ENCODE measurements at regions not wholly inside any gene's neighbourhood (a gene's known extent, or its start where the extent isn't known, plus 50 kb on each side); places are given as distances from the start of the nearest gene placed in this dataset.

DNA sequence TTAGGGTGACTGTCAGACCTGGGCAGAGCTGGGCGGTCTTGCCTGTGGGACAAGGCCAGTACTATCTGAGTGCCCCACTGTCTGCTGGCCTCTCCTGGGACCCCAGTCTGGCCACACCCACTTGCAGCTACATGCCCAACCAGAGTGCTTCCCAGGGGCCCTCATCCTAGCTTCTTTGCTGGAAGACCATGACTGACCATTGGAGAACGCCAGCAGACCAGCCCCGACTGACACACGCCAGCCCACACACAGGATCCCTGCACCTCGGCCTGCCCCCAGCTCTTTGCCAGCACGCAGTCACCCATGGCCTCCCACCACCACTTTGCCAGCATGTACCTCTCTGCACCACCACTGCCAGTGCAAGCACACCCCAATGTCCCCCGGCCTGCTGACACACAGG lies 585.7 kb downstream of the ZNF674 start:
- no peak overlapping the region for H3K27ac ChIP-seq
- no peak for DNase-seq
- no peaks in the 10 kb centered on the region for H3K4me1 ChIP-seq
- no peaks in the 10 kb centered on the region for H3K27me3 ChIP-seq
- 80 to 94% methylated on average over 1 to 4 of the region's 7 CpGs for WGBS, 2 donors
- no peaks in the 10 kb centered on the region for H3K9me3 ChIP-seq
- TF ChIP-seq POLR2A (IDR thresholded peaks at IDR 0.05): no peak
- TF ChIP-seq, protein P1, sequence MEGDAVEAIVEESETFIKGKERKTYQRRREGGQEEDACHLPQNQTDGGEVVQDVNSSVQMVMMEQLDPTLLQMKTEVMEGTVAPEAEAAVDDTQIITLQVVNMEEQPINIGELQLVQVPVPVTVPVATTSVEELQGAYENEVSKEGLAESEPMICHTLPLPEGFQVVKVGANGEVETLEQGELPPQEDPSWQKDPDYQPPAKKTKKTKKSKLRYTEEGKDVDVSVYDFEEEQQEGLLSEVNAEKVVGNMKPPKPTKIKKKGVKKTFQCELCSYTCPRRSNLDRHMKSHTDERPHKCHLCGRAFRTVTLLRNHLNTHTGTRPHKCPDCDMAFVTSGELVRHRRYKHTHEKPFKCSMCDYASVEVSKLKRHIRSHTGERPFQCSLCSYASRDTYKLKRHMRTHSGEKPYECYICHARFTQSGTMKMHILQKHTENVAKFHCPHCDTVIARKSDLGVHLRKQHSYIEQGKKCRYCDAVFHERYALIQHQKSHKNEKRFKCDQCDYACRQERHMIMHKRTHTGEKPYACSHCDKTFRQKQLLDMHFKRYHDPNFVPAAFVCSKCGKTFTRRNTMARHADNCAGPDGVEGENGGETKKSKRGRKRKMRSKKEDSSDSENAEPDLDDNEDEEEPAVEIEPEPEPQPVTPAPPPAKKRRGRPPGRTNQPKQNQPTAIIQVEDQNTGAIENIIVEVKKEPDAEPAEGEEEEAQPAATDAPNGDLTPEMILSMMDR (IDR thresholded peaks at IDR 0.05): no peak
- intact Hi-C loops (cut with DNase I): no loop called here
- no peak overlapping the region for H3K4me3 ChIP-seq (replicated peaks in 1 of 3)
- H3K36me3 ChIP-seq: no peaks in the 10 kb centered on the region

DNA sequence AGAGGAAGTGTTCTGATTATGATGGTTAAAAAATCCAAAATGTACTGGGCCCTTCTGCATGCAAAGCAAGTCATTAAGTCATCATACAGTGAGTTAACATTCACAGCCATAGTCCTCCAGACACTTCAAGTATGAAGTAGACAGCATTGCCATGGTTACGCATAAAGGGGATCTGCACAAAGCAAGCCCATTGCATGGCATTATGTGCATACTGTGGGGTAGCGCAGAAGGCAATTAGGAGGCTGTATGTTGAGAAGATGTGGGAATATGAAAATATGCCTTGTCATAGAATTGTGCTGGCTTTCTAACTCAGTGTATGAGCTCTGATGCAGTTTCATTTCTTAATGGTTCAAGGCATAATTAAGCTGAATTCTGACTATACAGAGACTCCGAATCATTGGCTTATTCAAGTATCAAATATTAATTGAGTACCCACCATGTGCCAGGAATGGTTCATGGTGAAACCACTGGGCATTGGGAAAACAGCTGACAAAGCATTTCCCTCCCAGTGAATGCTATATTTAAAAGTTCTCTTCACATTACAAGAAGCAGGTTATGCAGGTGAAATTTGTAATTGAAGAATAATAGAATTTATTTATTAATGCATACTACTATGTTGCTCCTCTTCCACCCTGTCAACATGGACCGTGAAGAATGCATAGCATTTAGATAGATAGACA lies 588.9 kb downstream of the ZNF674 start:
- no peak for TF ChIP-seq POLR2A (IDR thresholded peaks at IDR 0.05)

DNA sequence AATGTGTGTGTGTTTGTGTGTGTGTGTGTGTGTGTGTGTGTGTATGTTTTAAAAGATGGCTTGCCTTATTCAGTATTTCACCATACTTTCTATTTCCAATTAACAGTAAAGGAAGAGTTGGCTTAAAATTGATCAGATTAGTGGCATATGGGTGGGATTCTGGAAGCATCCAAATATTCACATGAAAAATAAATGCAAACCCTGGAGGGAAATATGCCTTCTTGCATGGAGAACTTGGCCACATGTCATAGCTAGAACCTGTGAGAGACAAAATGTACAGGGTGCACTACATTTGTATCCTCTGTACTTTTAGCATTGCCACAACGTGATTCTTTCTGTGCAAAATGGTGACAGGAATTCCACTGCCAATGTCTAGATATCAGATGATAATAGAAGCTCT lies 589.6 kb downstream of the ZNF674 start:
- H3K4me1 ChIP-seq: no peaks in the 10 kb centered on the region
- no peak overlapping the region for H3K27ac ChIP-seq
- H3K36me3 ChIP-seq: no peaks in the 10 kb centered on the region
- TF ChIP-seq POLR2A (IDR thresholded peaks at IDR 0.05): no peak
- TF ChIP-seq, protein P1 (IDR thresholded peaks at IDR 0.05): no peak
- no peak for DNase-seq
- no peaks in the 10 kb centered on the region for H3K27me3 ChIP-seq
- H3K4me3 ChIP-seq (replicated peaks in 1 of 3): no peak overlapping the region
- 77 to 92% methylated on average over 1 of the region's 1 CpG for WGBS, 2 donors
- intact Hi-C loops (cut with DNase I): no loop called here
- H3K9me3 ChIP-seq: no peaks in the 10 kb centered on the region

More for the DNA sequence above, 588.9 kb downstream of the ZNF674 start:
- intact Hi-C loops (cut with DNase I): no loop called here
- Histone ChIP-seq H3K27ac (no peak overlapping the region), H3K27me3 (no peaks in the 10 kb centered on the region), H3K36me3 (no peaks in the 10 kb centered on the region), H3K9me3 (no peaks in the 10 kb centered on the region), H3K4me3 (replicated peaks in 1 of 3) (no peak overlapping the region), H3K4me1 (no peaks in the 10 kb centered on the region)
- 91 to 93% methylated on average over 4 of the region's 4 CpGs for WGBS, 2 donors
- DNase-seq: no peak

- intact Hi-C loops (cut with DNase I): no loop called here
- TF ChIP-seq POLR2A (IDR thresholded peaks at IDR 0.05): no peak
- TF ChIP-seq, protein P1 (IDR thresholded peaks at IDR 0.05): no peak
- WGBS, 2 donors: 52 to 62% methylated on average over 2 of the region's 2 CpGs
- Histone ChIP-seq H3K4me1 (no peaks in the 10 kb centered on the region), H3K4me3 (replicated peaks in 1 of 3) (no peak overlapping the region), H3K9me3 (no peaks in the 10 kb centered on the region), H3K27ac (no peak overlapping the region), H3K36me3 (no peaks in the 10 kb centered on the region), H3K27me3 (no peaks in the 10 kb centered on the region)
- no peak for DNase-seq
Observed at GRCh38 chrX:45954026-45954425, 591.2 kb downstream of the ZNF674 start.

GRCh38 chrX:45952030-45952429 lies 593.2 kb downstream of the ZNF674 start:
- Histone ChIP-seq H3K9me3 (no peaks in the 10 kb centered on the region), H3K4me3 (replicated peaks in 1 of 3) (no peak overlapping the region), H3K36me3 (no peaks in the 10 kb centered on the region), H3K27ac (no peak overlapping the region), H3K4me1 (no peaks in the 10 kb centered on the region), H3K27me3 (no peaks in the 10 kb centered on the region)
- intact Hi-C loops (cut with DNase I): no loop called here
- DNase-seq: no peak
- 79 to 100% methylated on average over 1 to 2 of the region's 2 CpGs for WGBS, 2 donors
- TF ChIP-seq, protein P1 (IDR thresholded peaks at IDR 0.05): no peak
- no peak for TF ChIP-seq POLR2A (IDR thresholded peaks at IDR 0.05)

Measured in thyroid gland (tissue), 4 donors.